Colon (tissue), 2 donors: ENCODE measurements at regions not wholly inside any gene's neighbourhood (a gene's known extent, or its start where the extent isn't known, plus 50 kb on each side); places are given as distances from the start of the nearest gene placed in this dataset.
A peak's percentile ranks its signal among the peaks of the same experiment; 100 is the strongest.

Source experiments
- FAIRE-seq: peaks from 2 replicates; lab custom pipeline; 2012; peaks lifted over from hg19 to GRCh38; lab: Jason Lieb, UNC
- donor health status: control.
- donor health status: control.

- no peak for FAIRE-seq
Observed at GRCh38 chrX:6906608-6907007, 240.9 kb upstream of the STS start.

GRCh38 chrX:6904156-6904555 lies 243.4 kb upstream of the STS start:
- FAIRE-seq, result no peak

GRCh38 chrX:6898371-6898770 lies 249.1 kb upstream of the STS start:
- no peak for FAIRE-seq

- FAIRE-seq, result no peak
Observed at GRCh38 chrX:6891404-6891803, 256.1 kb upstream of the STS start.

- FAIRE-seq, result no peak
Observed at GRCh38 chrX:6890544-6891261, 256.8 kb upstream of the STS start.

GRCh38 chrX:6885909-6886308 lies 261.6 kb upstream of the STS start:
- FAIRE-seq, result no peak

- no peak for FAIRE-seq
Observed at GRCh38 chrX:6885396-6885795, 262.1 kb upstream of the STS start.

- no peak for FAIRE-seq
Observed at GRCh38 chrX:6861456-6861855, 286.1 kb upstream of the STS start.

GRCh38 chrX:6857749-6858148 lies 289.8 kb upstream of the STS start:
- FAIRE-seq, result no peak

- FAIRE-seq, result no peak
Observed at GRCh38 chrX:6856471-6856870, 291.0 kb upstream of the STS start.

GRCh38 chrX:6852869-6853268 lies 294.6 kb upstream of the STS start:
- FAIRE-seq, result no peak

GRCh38 chrX:6852121-6852520 lies 295.4 kb upstream of the STS start:
- no peak for FAIRE-seq

- FAIRE-seq, result no peak
Observed at GRCh38 chrX:6851140-6851539, 296.4 kb upstream of the STS start.

- no peak for FAIRE-seq
Observed at GRCh38 chrX:6849716-6850414, 297.6 kb upstream of the STS start.

- FAIRE-seq, result no peak
Observed at GRCh38 chrX:6832619-6833018, 297.7 kb upstream of the VCX3A start.

- FAIRE-seq, result no peak
Observed at GRCh38 chrX:6826856-6827255, 291.9 kb upstream of the VCX3A start.

GRCh38 chrX:6821730-6822129 lies 286.8 kb upstream of the VCX3A start:
- no peak for FAIRE-seq

GRCh38 chrX:6813836-6814370 lies 279.0 kb upstream of the VCX3A start:
- no peak for FAIRE-seq

GRCh38 chrX:6812087-6812486 lies 277.2 kb upstream of the VCX3A start:
- no peak for FAIRE-seq

- no peak for FAIRE-seq
Observed at GRCh38 chrX:6810776-6811175, 275.9 kb upstream of the VCX3A start.

- FAIRE-seq, result no peak
Observed at GRCh38 chrX:6803607-6804006, 268.7 kb upstream of the VCX3A start.

- FAIRE-seq, result no peak
Observed at GRCh38 chrX:6793000-6793399, 258.1 kb upstream of the VCX3A start.

- FAIRE-seq, result peak; percentile 14
Observed at GRCh38 chrX:6783912-6784311, 249.0 kb upstream of the VCX3A start.

- peak; percentile 90 for FAIRE-seq
Observed at GRCh38 chrX:6782831-6783230, 247.9 kb upstream of the VCX3A start.
